22Rv1 (cell line): ENCODE measurements at regions not wholly inside any gene's neighbourhood (a gene's known extent, or its start where the extent isn't known, plus 50 kb on each side); places are given as distances from the start of the nearest gene placed in this dataset.
"Not testable (repeated sequence)": the region's sequence is repeated elsewhere in the genome, so short reads cannot be mapped to it uniquely, and the experiment has no call there.

Experiments used
- CTCF ChIP-seq: fragments of 450-650 bp; IDR thresholded peaks from 2 replicates; pipeline ENCODE4 v1.5.1; 2017; ENCODE audit warnings: mild to moderate bottlenecking
- ZFX ChIP-seq: fragments of 450-650 bp; IDR thresholded peaks from 2 replicates; pipeline ENCODE4 v1.6.1; 2017; ENCODE audit warnings: antibody characterized with exemption, borderline replicate concordance

DNA sequence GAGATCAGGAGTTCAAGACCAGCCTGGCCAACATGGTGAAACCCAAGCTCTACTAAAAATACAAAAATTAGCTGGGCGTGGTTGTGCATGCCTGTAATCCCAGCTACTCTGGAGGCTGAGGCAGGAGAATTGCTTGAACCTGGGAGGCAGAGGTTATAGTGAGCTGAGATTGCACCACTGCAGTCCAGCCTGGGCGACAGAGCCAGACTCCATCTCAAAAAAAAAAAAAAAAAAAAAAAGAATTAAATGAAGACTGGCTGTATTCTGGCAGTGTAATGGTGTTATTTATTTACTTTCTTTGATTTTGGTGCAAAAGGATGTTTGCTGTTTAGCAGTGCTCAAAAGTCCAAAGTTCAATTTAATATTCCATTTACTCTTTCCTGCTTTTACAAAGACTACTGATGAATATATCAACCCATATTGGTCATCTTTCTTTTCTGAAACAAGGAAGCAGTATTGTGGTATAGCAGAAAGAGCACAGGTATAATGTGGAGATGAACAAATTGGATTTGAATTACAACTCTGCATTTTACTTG, 198.4 kb upstream of the AHR start:
- not testable (repeated sequence) for TF ChIP-seq CTCF, ZFX
